ENCODE measurements at regions not wholly inside any gene's neighbourhood (a gene's known extent, or its start where the extent isn't known, plus 50 kb on each side); places are given as distances from the start of the nearest gene placed in this dataset.

- DNase-seq: no peak
Measured at GRCh38 chr10:131587976-131588680, 276.6 kb upstream of the TCERG1L start.

- DNase-seq: no peak
Measured at GRCh38 chr10:131588704-131589220, 277.2 kb upstream of the TCERG1L start.

GRCh38 chr10:131590567-131590966 is 279.0 kb upstream of the TCERG1L start:
- DNase-seq: no peak

- no peak for DNase-seq
Measured at GRCh38 chr10:131591936-131592335, 280.4 kb upstream of the TCERG1L start.

- DNase-seq: no peak
Measured at GRCh38 chr10:131609176-131609575, 291.6 kb upstream of the PPP2R2D start.

- no peak for DNase-seq
Measured at GRCh38 chr10:131615150-131615549, 285.7 kb upstream of the PPP2R2D start.

- DNase-seq: no peak
Measured at GRCh38 chr10:131616040-131616439, 284.8 kb upstream of the PPP2R2D start.

- peak; percentile 46 for DNase-seq
Measured at GRCh38 chr10:131617113-131617858, 283.5 kb upstream of the PPP2R2D start.

- no peak for DNase-seq
Measured at GRCh38 chr10:131618587-131619267, 282.1 kb upstream of the PPP2R2D start.

- no peak for DNase-seq
Measured at GRCh38 chr10:131620314-131620713, 280.5 kb upstream of the PPP2R2D start.

- DNase-seq: no peak
Measured at GRCh38 chr10:131620904-131621303, 279.9 kb upstream of the PPP2R2D start.

- peak; percentile 80 for DNase-seq
Measured at GRCh38 chr10:131621784-131622624, 278.8 kb upstream of the PPP2R2D start.

- peak; percentile 44 for DNase-seq
Measured at GRCh38 chr10:131625041-131625440, 275.8 kb upstream of the PPP2R2D start.

GRCh38 chr10:131626274-131626673 is 274.5 kb upstream of the PPP2R2D start:
- DNase-seq: no peak

- no peak for DNase-seq
Measured at GRCh38 chr10:131629026-131629770, 271.6 kb upstream of the PPP2R2D start.

GRCh38 chr10:131630772-131631258 is 270.0 kb upstream of the PPP2R2D start:
- DNase-seq: no peak

- DNase-seq: no peak
Measured at GRCh38 chr10:131631619-131632018, 269.2 kb upstream of the PPP2R2D start.

GRCh38 chr10:131635564-131636015 is 265.2 kb upstream of the PPP2R2D start:
- DNase-seq: peak; percentile 84

GRCh38 chr10:131636116-131636515 is 264.7 kb upstream of the PPP2R2D start:
- DNase-seq: peak; percentile 20

GRCh38 chr10:131636841-131637724 is 263.7 kb upstream of the PPP2R2D start:
- DNase-seq: peak; percentile 40
